ENCODE measurements at regions not wholly inside any gene's neighbourhood (a gene's known extent, or its start where the extent isn't known, plus 50 kb on each side); places are given as distances from the start of the nearest gene placed in this dataset.

GRCh38 chr10:53358536-53358935, 586.0 kb upstream of the MBL2 start:
- no peaks in the 10 kb centered on the region for H3K9me3 ChIP-seq (replicated peaks in 1 of 2; ENCODE audit: control insufficient read depth in 1 of 2, insufficient read depth in 1 of 2, low read length in 2 of 2)
- H3K79me2 ChIP-seq (ENCODE audit: insufficient read depth, low read length): no peaks in the 10 kb centered on the region
- no peaks in the 10 kb centered on the region for H4K20me1 ChIP-seq (ENCODE audit: insufficient read depth, low read length)
- Mint-ChIP-seq H3K27me3 (ENCODE audit: low read depth in 3 of 3) (peaks cover 0 to 2% (median 0%) of the 10 kb centered on the region in 3 donors), H3K27ac (no peak overlapping the region), H3K4me3 (no peak overlapping the region), H3K9me3 (peaks cover 0 to 12% (median 6%) of the 10 kb centered on the region in 7 donors), H3K4me1 (no peaks in the 10 kb centered on the region), H3K36me3 (no peaks in the 10 kb centered on the region)
- no peak overlapping the region for H3K9ac ChIP-seq (ENCODE audit: insufficient read depth, low read length, poor library complexity, severe bottlenecking)
- H3K4me1 ChIP-seq (ENCODE audit: control insufficient read depth in 1 of 2, insufficient read depth in 2 of 2, low read length in 2 of 2): no peaks in the 10 kb centered on the region
- no peaks in the 10 kb centered on the region for H3K36me3 ChIP-seq (replicated peaks in 1 of 2; ENCODE audit: control insufficient read depth in 1 of 2, insufficient read depth in 2 of 2, low read length in 2 of 2)
- no peaks in the 10 kb centered on the region for H3K27me3 ChIP-seq (ENCODE audit: control insufficient read depth in 2 of 2, insufficient read depth in 2 of 2, low read length in 2 of 2)
- no peak for DNase-seq
- intact Hi-C loops (cut with micrococcal nuclease): no loop called here
- H3K4me2 ChIP-seq (replicated peaks; ENCODE audit: extremely low read depth, low read length, poor library complexity, severe bottlenecking): no peak overlapping the region
- H3K4me3 ChIP-seq (replicated peaks in 1 of 3; ENCODE audit: low read depth in 2 of 3, low read length in 3 of 3): no peak overlapping the region
- WGBS (ENCODE audit: insufficient coverage): 77% methylated on average over 2 of the region's 4 CpGs
- no peak overlapping the region for H3K27ac ChIP-seq (ENCODE audit: low read depth in 1 of 2, low read length in 2 of 2)
- TF ChIP-seq CTCF (IDR thresholded peaks at IDR 0.05): no peak
- no peak overlapping the region for H2AFZ ChIP-seq (ENCODE audit: insufficient read depth, low read depth, low read length, poor library complexity, severe bottlenecking)

GRCh38 chr10:53357587-53357986, 585.0 kb upstream of the MBL2 start:
- H3K4me3 Mint-ChIP-seq: no peak overlapping the region
- H2AFZ ChIP-seq (ENCODE audit: insufficient read depth, low read depth, low read length, poor library complexity, severe bottlenecking): no peak overlapping the region
- H3K27ac ChIP-seq (ENCODE audit: low read depth in 1 of 2, low read length in 2 of 2): no peak overlapping the region
- H3K4me2 ChIP-seq (replicated peaks; ENCODE audit: extremely low read depth, low read length, poor library complexity, severe bottlenecking): no peak overlapping the region
- no peaks in the 10 kb centered on the region for H4K20me1 ChIP-seq (ENCODE audit: insufficient read depth, low read length)
- no peak for TF ChIP-seq CTCF (IDR thresholded peaks at IDR 0.05)
- intact Hi-C loops (cut with micrococcal nuclease): no loop called here
- H3K79me2 ChIP-seq (ENCODE audit: insufficient read depth, low read length): no peaks in the 10 kb centered on the region
- DNase-seq: no peak
- peaks cover 0 to 2% (median 0%) of the 10 kb centered on the region in 3 donors for H3K27me3 Mint-ChIP-seq (ENCODE audit: low read depth in 3 of 3)
- no peaks in the 10 kb centered on the region for H3K4me1 Mint-ChIP-seq
- H3K36me3 Mint-ChIP-seq: no peaks in the 10 kb centered on the region
- no peak overlapping the region for H3K9ac ChIP-seq (ENCODE audit: insufficient read depth, low read length, poor library complexity, severe bottlenecking)
- peaks cover 0 to 12% (median 5%) of the 10 kb centered on the region in 7 donors for H3K9me3 Mint-ChIP-seq
- H3K4me3 ChIP-seq (replicated peaks in 1 of 3; ENCODE audit: low read depth in 2 of 3, low read length in 3 of 3): no peak overlapping the region
- H3K9me3 ChIP-seq (replicated peaks in 1 of 2; ENCODE audit: control insufficient read depth in 1 of 2, insufficient read depth in 1 of 2, low read length in 2 of 2): no peaks in the 10 kb centered on the region
- H3K4me1 ChIP-seq (ENCODE audit: control insufficient read depth in 1 of 2, insufficient read depth in 2 of 2, low read length in 2 of 2): no peaks in the 10 kb centered on the region
- no peak overlapping the region for H3K27ac Mint-ChIP-seq
- H3K36me3 ChIP-seq (replicated peaks in 1 of 2; ENCODE audit: control insufficient read depth in 1 of 2, insufficient read depth in 2 of 2, low read length in 2 of 2): no peaks in the 10 kb centered on the region
- H3K27me3 ChIP-seq (ENCODE audit: control insufficient read depth in 2 of 2, insufficient read depth in 2 of 2, low read length in 2 of 2): no peaks in the 10 kb centered on the region
